HCT116 (cell line): ENCODE measurements at regions not wholly inside any gene's neighbourhood (a gene's known extent, or its start where the extent isn't known, plus 50 kb on each side); places are given as distances from the start of the nearest gene placed in this dataset.

Experiments
- ATAC-seq: fragments of 200-7000 bp; cut with Tn5 transposase; 2 replicates; pipeline ENCODE4 v1.9.1; 2020; ENCODE audit warnings: mild to moderate bottlenecking, moderate library complexity
- BruUV-seq: library from RNA; stranded (reverse); fragments of 400-500 nt; replicated peaks from 2 replicates; lab custom pipeline; 2021; lab: Mats Ljungman, UMichigan
- CTCF ChIA-PET: fragments of 300-600 bp; sonication (Branson Sonifier 250); formaldehyde crosslinking; loops from one replicate; lab custom pipeline; 2021; ENCODE audit warnings: antibody characterized with exemption; lab: Charles Lee
- POLR2A ChIA-PET: fragments of 300-600, 350-600 bp; sonication (Branson Sonifier 250); formaldehyde crosslinking; loops from one replicate; lab custom pipeline; 2021; ENCODE audit warnings: antibody characterized with exemption; lab: Charles Lee
- RAD21 ChIA-PET, 2 experiments: fragments of 300-600 bp; sonication (Branson Sonifier 250); formaldehyde crosslinking; loops; one replicate each; lab custom pipeline; 2023; ENCODE audit warnings: low total read pairs in 2 of 2; ENCODE audit not compliant: uncharacterized antibody in 2 of 2, unreplicated experiment in 2 of 2, low non-redundant PET in 1 of 2; lab: Charles Lee
- DNase-seq: peaks from one replicate; pipeline ENCODE4 v3.0.0-alpha.2; 2010; ENCODE audit warnings: low read depth, low spot score
- H2AFZ ChIP-seq: fragments of 200-600 bp; shearing (Covaris generic), sonication (generic); 2 replicates; pipeline ENCODE4 v1.6.1; 2017; ENCODE audit warnings: low read depth, mixed run types, mixed read lengths, antibody characterized with exemption, low read length; ENCODE audit not compliant: poor library complexity, severe bottlenecking
- H3K27ac ChIP-seq: 2 replicates; pipeline ENCODE4 v1.5.1; 2012; ENCODE audit warnings: low read depth, low read length
- H3K27me3 ChIP-seq: fragments of 200-600 bp; sonication (generic); 2 replicates; pipeline ENCODE4 v1.6.1; 2016; ENCODE audit warnings: mixed run types, low read length, mixed read lengths; ENCODE audit not compliant: insufficient read depth
- H3K36me3 ChIP-seq, 2 experiments: fragments of 200-500 bp in 1 of 2; fragments of 200-600 bp in 1 of 2; sonication (Bioruptor generic) in 1 of 2; sonication (generic) in 1 of 2; 2 replicates each; pipeline versions ENCODE4 v1.5.1 to v1.6.1; 2014 to 2016; ENCODE audit warnings: low read length in 2 of 2, inconsistent platforms in 1 of 2, mixed read lengths in 1 of 2, mixed run types in 1 of 2; ENCODE audit not compliant: insufficient read depth in 2 of 2, control insufficient read depth in 1 of 2
- H3K4me1 ChIP-seq, 2 experiments: fragments of 200-600 bp in 1 of 2; sonication (generic) in 1 of 2; 2 replicates each; pipeline versions ENCODE4 v1.5.1 to v1.6.1; 2012 to 2017; ENCODE audit warnings: low read length in 2 of 2, inconsistent platforms in 1 of 2, mild to moderate bottlenecking in 1 of 2, mixed read lengths in 1 of 2, mixed run types in 1 of 2, moderate library complexity in 1 of 2; ENCODE audit not compliant: insufficient read depth in 2 of 2, control insufficient read depth in 1 of 2
- H3K4me2 ChIP-seq: fragments of 200-600 bp; sonication (generic); 2 replicates; pipeline ENCODE4 v1.6.1; 2017; ENCODE audit warnings: mixed run types, low read length, mixed read lengths
- H3K4me3 ChIP-seq, 2 experiments: fragments of 200-600 bp in 1 of 2; sonication (generic) in 1 of 2; replicated peaks in 1 of 2; 2 replicates each; pipeline ENCODE4 v1.5.1; 2011 to 2016; ENCODE audit warnings: low read length in 2 of 2, control low read depth in 1 of 2, low read depth in 1 of 2, mild to moderate bottlenecking in 1 of 2, mixed read lengths in 1 of 2, mixed run types in 1 of 2
- H3K79me2 ChIP-seq: fragments of 200-600 bp; sonication (generic); 2 replicates; pipeline ENCODE4 v1.6.1; 2017; ENCODE audit warnings: mild to moderate bottlenecking, mixed run types, low read length, moderate library complexity, mixed read lengths; ENCODE audit not compliant: insufficient read depth
- H3K9ac ChIP-seq: fragments of 200-600 bp; sonication (generic); 2 replicates; pipeline ENCODE4 v1.6.1; 2016; ENCODE audit warnings: low read length, mixed read lengths
- H3K9me2 ChIP-seq: fragments of 200-600 bp; sonication (generic), shearing (Covaris generic); 2 replicates; pipeline ENCODE4 v1.6.1; 2017; ENCODE audit warnings: mixed run types, mild to moderate bottlenecking, moderate library complexity; ENCODE audit not compliant: insufficient read depth
- H3K9me3 ChIP-seq, 2 experiments: fragments of 200-500 bp in 1 of 2; fragments of 200-600 bp in 1 of 2; sonication (Bioruptor generic) in 1 of 2; sonication (generic) in 1 of 2; 2 replicates each; pipeline ENCODE4 v1.6.1; 2014 to 2017; ENCODE audit warnings: low read length in 2 of 2, mixed read lengths in 2 of 2, inconsistent platforms in 1 of 2, low read depth in 1 of 2, mild to moderate bottlenecking in 1 of 2, mixed run types in 1 of 2, moderate library complexity in 1 of 2; ENCODE audit not compliant: control insufficient read depth in 1 of 2, insufficient read depth in 1 of 2
- H4K20me1 ChIP-seq: fragments of 200-600 bp; sonication (generic), shearing (Covaris generic); 2 replicates; pipeline ENCODE4 v1.6.1; 2017; ENCODE audit warnings: mixed run types, mild to moderate bottlenecking, moderate library complexity; ENCODE audit not compliant: insufficient read depth
- CBX3 ChIP-seq: IDR thresholded peaks from 2 replicates; pipeline ENCODE4 v1.6.1; 2012; ENCODE audit warnings: low read depth
- CEBPB ChIP-seq: IDR thresholded peaks from 2 replicates; pipeline ENCODE4 v1.6.1; 2012; ENCODE audit warnings: low read depth
- CTCF ChIP-seq, 3 experiments: fragments of 200-600 bp in 1 of 3; sonication (generic) in 1 of 3; IDR thresholded peaks in 2 of 3; conservative IDR thresholded peaks in 1 of 3; 2 replicates each; pipeline ENCODE4 v1.5.1; 2012 to 2017; ENCODE audit warnings: low read depth in 2 of 3, low read length in 2 of 3, antibody characterized with exemption in 1 of 3, borderline replicate concordance in 1 of 3, control low read depth in 1 of 3, mild to moderate bottlenecking in 1 of 3, mixed read lengths in 1 of 3, mixed run types in 1 of 3, moderate library complexity in 1 of 3; ENCODE audit not compliant: insufficient read depth in 1 of 3
- EGR1 ChIP-seq: IDR thresholded peaks from 2 replicates; pipeline ENCODE4 v1.6.1; 2012; ENCODE audit warnings: low read depth
- EZH2 ChIP-seq: fragments of 200-600 bp; sonication (generic); IDR thresholded peaks from 2 replicates; pipeline ENCODE4 v1.6.1; 2017; ENCODE audit warnings: antibody characterized with exemption, mixed run types
- POLR2A ChIP-seq: IDR thresholded peaks from 2 replicates; pipeline ENCODE4 v1.7.0; 2011; ENCODE audit warnings: borderline replicate concordance; ENCODE audit not compliant: insufficient read depth, insufficient read length; ENCODE audit errors: extremely low read depth
- POLR2AphosphoS5 ChIP-seq: IDR thresholded peaks from 2 replicates; pipeline ENCODE4 v1.6.1; 2011; ENCODE audit warnings: mild to moderate bottlenecking, low read depth, low read length, moderate library complexity
- REST ChIP-seq: IDR thresholded peaks from 2 replicates; pipeline ENCODE4 v1.6.1; 2012; ENCODE audit warnings: low read depth
- SP1 ChIP-seq: IDR thresholded peaks from 2 replicates; pipeline ENCODE4 v1.6.1; 2012; ENCODE audit warnings: low read depth
- TCF7L2 ChIP-seq: IDR thresholded peaks from 2 replicates; pipeline ENCODE4 v1.7.0; 2011; ENCODE audit warnings: borderline replicate concordance, inconsistent platforms; ENCODE audit not compliant: insufficient read depth, insufficient read length; ENCODE audit errors: extremely low read depth
- YY1 ChIP-seq: IDR thresholded peaks from 2 replicates; pipeline ENCODE4 v1.6.1; 2011; ENCODE audit warnings: low read length, low read depth, moderate library complexity, mild to moderate bottlenecking; ENCODE audit not compliant: insufficient replicate concordance; ENCODE audit errors: extremely low read depth
- ZFX ChIP-seq: fragments of 450-650 bp; IDR thresholded peaks from 2 replicates; pipeline ENCODE4 v1.6.1; 2017
- ZNF274 ChIP-seq: fragments of 200-500 bp; sonication (Bioruptor generic); IDR thresholded peaks from 2 replicates; pipeline ENCODE4 v1.6.1; 2014; ENCODE audit warnings: mild to moderate bottlenecking, low read depth, low read length, inconsistent platforms
- intact Hi-C: fragments of 100-400 bp; cut with micrococcal nuclease; formaldehyde crosslinking; loops from 2 replicates; pipeline ENCODE4 v1.10.0; 2022
- TF ChIP-seq, protein P1 (sequence below): IDR thresholded peaks from 2 replicates; pipeline ENCODE4 v1.6.1; 2012
- TF ChIP-seq, protein P2 (sequence below): IDR thresholded peaks from 2 replicates; pipeline ENCODE4 v1.6.1; 2011; ENCODE audit warnings: mild to moderate bottlenecking, low read length, moderate library complexity; ENCODE audit not compliant: insufficient replicate concordance; ENCODE audit errors: extremely low read depth

- no peak for TF ChIP-seq REST
- TF ChIP-seq CTCF (IDR thresholded peaks at IDR 0.05 in 2 of 3, conservative IDR thresholded peaks at IDR 0.05 in 1 of 3; ENCODE audit: borderline replicate concordance in 1 of 3, insufficient read depth in 1 of 3, low read depth in 2 of 3, low read length in 2 of 3) = no peak
- no peak for TF ChIP-seq EZH2
- TF ChIP-seq YY1 = no peak
- no peak for TF ChIP-seq CEBPB
- no peak for TF ChIP-seq CBX3
- TF ChIP-seq TCF7L2 = no peak
- no peak for TF ChIP-seq EGR1
- no peak for TF ChIP-seq SP1
- TF ChIP-seq, protein P1, sequence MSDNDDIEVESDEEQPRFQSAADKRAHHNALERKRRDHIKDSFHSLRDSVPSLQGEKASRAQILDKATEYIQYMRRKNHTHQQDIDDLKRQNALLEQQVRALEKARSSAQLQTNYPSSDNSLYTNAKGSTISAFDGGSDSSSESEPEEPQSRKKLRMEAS = no peak
- TF ChIP-seq, protein P2, sequence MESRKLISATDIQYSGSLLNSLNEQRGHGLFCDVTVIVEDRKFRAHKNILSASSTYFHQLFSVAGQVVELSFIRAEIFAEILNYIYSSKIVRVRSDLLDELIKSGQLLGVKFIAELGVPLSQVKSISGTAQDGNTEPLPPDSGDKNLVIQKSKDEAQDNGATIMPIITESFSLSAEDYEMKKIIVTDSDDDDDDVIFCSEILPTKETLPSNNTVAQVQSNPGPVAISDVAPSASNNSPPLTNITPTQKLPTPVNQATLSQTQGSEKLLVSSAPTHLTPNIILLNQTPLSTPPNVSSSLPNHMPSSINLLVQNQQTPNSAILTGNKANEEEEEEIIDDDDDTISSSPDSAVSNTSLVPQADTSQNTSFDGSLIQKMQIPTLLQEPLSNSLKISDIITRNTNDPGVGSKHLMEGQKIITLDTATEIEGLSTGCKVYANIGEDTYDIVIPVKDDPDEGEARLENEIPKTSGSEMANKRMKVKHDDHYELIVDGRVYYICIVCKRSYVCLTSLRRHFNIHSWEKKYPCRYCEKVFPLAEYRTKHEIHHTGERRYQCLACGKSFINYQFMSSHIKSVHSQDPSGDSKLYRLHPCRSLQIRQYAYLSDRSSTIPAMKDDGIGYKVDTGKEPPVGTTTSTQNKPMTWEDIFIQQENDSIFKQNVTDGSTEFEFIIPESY = no peak
- no peak for TF ChIP-seq ZFX
- TF ChIP-seq POLR2A = no peak
- no peak for TF ChIP-seq ZNF274
- TF ChIP-seq POLR2AphosphoS5 = no peak
- TF ChIP-seq, all 23 proteins: peak for 0
- CTCF ChIA-PET = no interaction called here
- H3K27ac ChIP-seq = no peak overlapping the region
- no peak overlapping the region for H3K9ac ChIP-seq
- H3K9me2 ChIP-seq = no peaks in the 10 kb centered on the region
- POLR2A ChIA-PET = no interaction called here
- BruUV-seq = no TSS peak
- H3K4me1 ChIP-seq = no peaks in the 10 kb centered on the region
- RAD21 ChIA-PET = no interaction called here
- no peaks in the 10 kb centered on the region for H3K36me3 ChIP-seq
- no peak for ATAC-seq
- intact Hi-C loops = no loop called here
- no peak overlapping the region for H3K4me2 ChIP-seq
- H4K20me1 ChIP-seq = no peaks in the 10 kb centered on the region
- no peak for DNase-seq
- no peak overlapping the region for H2AFZ ChIP-seq
- no peaks in the 10 kb centered on the region for H3K79me2 ChIP-seq
- no peak overlapping the region for H3K4me3 ChIP-seq
- peaks cover 7 to 15% of the 10 kb centered on the region in 2 experiments; a peak in 3 of 4 replicates for H3K9me3 ChIP-seq
- no peaks in the 10 kb centered on the region for H3K27me3 ChIP-seq
These were observed 1492.7 kb downstream of the MAT2B start for GRCh38 chr5:164998142-164998541.
